IMR-90 (cell line): ENCODE measurements at regions not wholly inside any gene's neighbourhood (a gene's known extent, or its start where the extent isn't known, plus 50 kb on each side); places are given as distances from the start of the nearest gene placed in this dataset.
A peak's percentile ranks its signal among the peaks of the same experiment; 100 is the strongest.

Experiments used
- ATAC-seq: fragments of 200-7000 bp; cut with Tn5 transposase; 2 replicates; pipeline ENCODE4 v1.9.1; 2020; ENCODE audit warnings: low read depth, mild to moderate bottlenecking, moderate library complexity
- BruUV-seq: library from RNA; stranded (reverse); fragments of 400-500 nt; replicated peaks from 2 replicates; lab custom pipeline; 2021; lab: Mats Ljungman, UMichigan
- CTCF ChIA-PET: fragments of 300-600 bp; formaldehyde crosslinking; extraction: SDS; loops from one replicate; lab custom pipeline; 2021; ENCODE audit warnings: antibody characterized with exemption; lab: Yijun Ruan, JAX
- POLR2A ChIA-PET: fragments of 300-600 bp; sonication (Branson Sonifier 250); formaldehyde crosslinking; loops from one replicate; lab custom pipeline; 2022; ENCODE audit warnings: antibody characterized with exemption; ENCODE audit not compliant: unreplicated experiment; lab: Charles Lee
- DNase-seq: peaks from one replicate; pipeline ENCODE4 v3.0.0; 2013
- H2AFZ ChIP-seq: replicated peaks from 2 replicates; pipeline ENCODE3; 2013; ENCODE audit warnings: low read length, mild to moderate bottlenecking; ENCODE audit not compliant: poor library complexity
- H2AK5ac ChIP-seq: 2 replicates; pipeline ENCODE4 v1.6.1; 2013; ENCODE audit warnings: low read depth, low read length, inconsistent platforms
- H2AK9ac ChIP-seq: replicated peaks from 2 replicates; pipeline ENCODE3; 2013; ENCODE audit warnings: mild to moderate bottlenecking, low read depth, low read length, moderate library complexity; ENCODE audit not compliant: poor library complexity
- H2BK120ac ChIP-seq: 2 replicates; pipeline ENCODE4 v1.6.1; 2013; ENCODE audit warnings: low read depth, low read length, inconsistent platforms
- H2BK15ac ChIP-seq: 3 replicates; pipeline ENCODE4 v1.6.1; 2013; ENCODE audit warnings: low read depth, low read length, inconsistent platforms
- H2BK20ac ChIP-seq: 2 replicates; pipeline ENCODE4 v1.6.1; 2013; ENCODE audit warnings: low read depth, mild to moderate bottlenecking, inconsistent platforms, low read length, moderate library complexity
- H2BK5ac ChIP-seq: 2 replicates; pipeline ENCODE4 v1.6.1; 2013; ENCODE audit warnings: mild to moderate bottlenecking, low read depth, low read length, inconsistent platforms; ENCODE audit not compliant: poor library complexity, severe bottlenecking
- H3K14ac ChIP-seq: replicated peaks from 2 replicates; pipeline ENCODE4 v1.6.1; 2013; ENCODE audit warnings: low read depth, low read length, inconsistent platforms
- H3K18ac ChIP-seq: 2 replicates; pipeline ENCODE4 v1.6.1; 2013; ENCODE audit warnings: low read depth, low read length, control low read depth
- H3K23ac ChIP-seq: 2 replicates; pipeline ENCODE4 v1.6.1; 2013; ENCODE audit warnings: low read depth, low read length, inconsistent platforms
- H3K27ac ChIP-seq: 2 replicates; pipeline ENCODE4 v1.5.1; 2013; ENCODE audit warnings: mild to moderate bottlenecking, control low read depth, low read length; ENCODE audit not compliant: insufficient read depth
- H3K27me3 ChIP-seq: 2 replicates; pipeline ENCODE4 v1.6.1; 2013; ENCODE audit warnings: low read length; ENCODE audit not compliant: control insufficient read depth, insufficient read depth
- H3K36me3 ChIP-seq: 2 replicates; pipeline ENCODE4 v1.6.1; 2013; ENCODE audit warnings: low read length, mixed read lengths; ENCODE audit not compliant: control insufficient read depth, insufficient read depth
- H3K4ac ChIP-seq: 2 replicates; pipeline ENCODE4 v1.6.1; 2013; ENCODE audit warnings: low read depth, low read length, inconsistent platforms
- H3K4me1 ChIP-seq: 2 replicates; pipeline ENCODE4 v1.6.1; 2013; ENCODE audit warnings: low read length, mixed read lengths; ENCODE audit not compliant: control insufficient read depth, insufficient read depth
- H3K4me2 ChIP-seq: 2 replicates; pipeline ENCODE4 v1.6.1; 2013; ENCODE audit warnings: low read depth, mild to moderate bottlenecking, control low read depth, low read length, moderate library complexity
- H3K4me3 ChIP-seq: 2 replicates; pipeline ENCODE4 v1.5.1; 2013; ENCODE audit warnings: low read depth, mild to moderate bottlenecking, control low read depth, low read length, moderate library complexity; ENCODE audit not compliant: insufficient read depth
- H3K56ac ChIP-seq: 2 replicates; pipeline ENCODE4 v1.6.1; 2013; ENCODE audit warnings: low read length, inconsistent platforms; ENCODE audit not compliant: insufficient read depth; ENCODE audit errors: extremely low read depth
- H3K79me1 ChIP-seq, 2 experiments: 2 replicates each; pipeline ENCODE4 v1.6.1; 2013; ENCODE audit warnings: low read length in 2 of 2, inconsistent platforms in 1 of 2, low read depth in 1 of 2
- H3K9ac ChIP-seq: 2 replicates; pipeline ENCODE4 v1.6.1; 2013; ENCODE audit warnings: low read depth, low read length, control low read depth
- H3K9me1 ChIP-seq: 2 replicates; pipeline ENCODE4 v1.6.1; 2013; ENCODE audit warnings: low read length, inconsistent platforms; ENCODE audit not compliant: insufficient read depth
- H3K9me3 ChIP-seq: 2 replicates; pipeline ENCODE4 v1.6.1; 2013; ENCODE audit warnings: low read length; ENCODE audit not compliant: control insufficient read depth, insufficient read depth
- H4K20me1 ChIP-seq: 2 replicates; pipeline ENCODE4 v1.6.1; 2013; ENCODE audit warnings: low read length, inconsistent platforms; ENCODE audit not compliant: insufficient read depth
- H4K5ac ChIP-seq: 2 replicates; pipeline ENCODE4 v1.6.1; 2013; ENCODE audit warnings: mild to moderate bottlenecking, low read depth, low read length, control low read depth
- H4K8ac ChIP-seq, 2 experiments: 2 replicates each; pipeline ENCODE4 v1.6.1; 2013; ENCODE audit warnings: low read depth in 2 of 2, low read length in 2 of 2, control low read depth in 1 of 2, inconsistent platforms in 1 of 2
- H4K91ac ChIP-seq: 2 replicates; pipeline ENCODE4 v1.6.1; 2013; ENCODE audit warnings: low read depth, low read length, inconsistent platforms; ENCODE audit not compliant: insufficient read depth
- CEBPB ChIP-seq: IDR thresholded peaks from 2 replicates; pipeline ENCODE4 v1.6.1; 2012; ENCODE audit warnings: low read depth, low read length, improper control_type of control experiment
- MAFK ChIP-seq: IDR thresholded peaks from 2 replicates; pipeline ENCODE4 v1.6.1; 2012; ENCODE audit warnings: low read depth, low read length, improper control_type of control experiment
- RAD21 ChIP-seq: IDR thresholded peaks from 2 replicates; pipeline ENCODE4 v1.6.1; 2012; ENCODE audit warnings: low read length, improper control_type of control experiment
- RFX5 ChIP-seq: IDR thresholded peaks from 2 replicates; pipeline ENCODE4 v1.8.0; 2012; ENCODE audit warnings: low read depth, mild to moderate bottlenecking, low read length, moderate library complexity
- SMC3 ChIP-seq: fragments of 150-350 bp; IDR thresholded peaks from 2 replicates; pipeline ENCODE4 v1.6.1; 2016; ENCODE audit warnings: low read depth, mild to moderate bottlenecking, antibody characterized with exemption, low read length, moderate library complexity
- dilution Hi-C: fragments of 300-500 bp; cut with HindIII; formaldehyde crosslinking; loops from one replicate; pipeline ENCODE4 v1.14.3; 2018; ENCODE audit warnings: low sequenced_read_pairs; ENCODE audit not compliant: unreplicated experiment
- in situ Hi-C: fragments of 300-500 bp; cut with MboI; formaldehyde crosslinking; loops from 3 replicates; pipeline ENCODE4 v1.14.3; 2019; ENCODE audit warnings: low sequenced_read_pairs, inconsistent platforms, mixed read lengths
- intact Hi-C: fragments of 100-400 bp; cut with micrococcal nuclease; formaldehyde crosslinking; loops from 2 replicates; pipeline ENCODE4 v1.10.0; 2022

DNA sequence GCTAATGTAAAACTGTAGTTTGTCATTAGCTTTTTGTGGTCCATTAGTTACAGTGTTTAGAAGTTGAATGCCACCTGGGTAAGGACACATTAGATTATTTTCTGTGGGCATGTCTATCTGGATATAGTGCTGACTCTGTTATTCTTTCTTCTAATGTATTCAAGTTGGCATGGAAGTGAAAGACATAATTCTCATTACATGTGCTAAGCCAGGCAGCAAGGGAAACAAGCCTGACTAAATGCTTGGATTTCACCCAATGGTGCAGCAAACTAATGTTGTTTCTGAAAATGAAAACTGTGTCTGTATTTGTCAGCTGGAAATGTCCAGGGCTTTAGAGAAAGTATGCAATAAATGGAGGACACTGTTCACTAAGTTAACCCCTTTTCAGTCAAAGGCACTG lies 100.7 kb downstream of the NUP35 start:
- Histone ChIP-seq H2BK15ac (no peak overlapping the region), H3K4me3 (no peak overlapping the region), H4K91ac (no peak overlapping the region), H2AK9ac (no peak overlapping the region), H3K9me3 (no peaks in the 10 kb centered on the region), H4K5ac (no peak overlapping the region), H2BK20ac (no peak overlapping the region), H2AK5ac (no peak overlapping the region), H3K27me3 (no peaks in the 10 kb centered on the region), H3K14ac (no peak overlapping the region), H2AFZ (no peak overlapping the region), H3K56ac (no peak overlapping the region), H3K18ac (no peak overlapping the region), H3K9ac (no peak overlapping the region), H3K4ac (no peak overlapping the region), H3K23ac (no peak overlapping the region), H3K27ac (no peak overlapping the region), H3K36me3 (no peaks in the 10 kb centered on the region), H2BK120ac (no peak overlapping the region), H3K4me1 (no peaks in the 10 kb centered on the region), H2BK5ac (no peak overlapping the region), H4K20me1 (no peaks in the 10 kb centered on the region), H4K8ac (no peak overlapping the region), H3K4me2 (no peak overlapping the region), H3K9me1 (no peaks in the 10 kb centered on the region), H3K79me1 (no peaks in the 10 kb centered on the region)
- BruUV-seq: no TSS peak
- ATAC-seq: no peak
- dilution Hi-C loops: no loop called here
- ChIA-PET CTCF (no interaction called here), POLR2A (no interaction called here)
- in situ Hi-C loops: no loop called here
- intact Hi-C loops: no loop called here
- DNase-seq: peak; percentile 11
- TF ChIP-seq RFX5 (no peak), SMC3 (no peak), MAFK (0 out of 2 replicates have a peak, but pooled peaks have one; percentile 9), CEBPB (no peak), RAD21 (no peak)
